C4-2B (cell line): ENCODE measurements at regions not wholly inside any gene's neighbourhood (a gene's known extent, or its start where the extent isn't known, plus 50 kb on each side); places are given as distances from the start of the nearest gene placed in this dataset.

Experiments used
- CTCF ChIP-seq: fragments of 450-650 bp; conservative IDR thresholded peaks from 2 replicates; pipeline ENCODE4 v1.5.1; 2017; ENCODE audit warnings: mild to moderate bottlenecking
- ZFX ChIP-seq: fragments of 450-650 bp; IDR thresholded peaks from 2 replicates; pipeline ENCODE4 v1.6.1; 2017

DNA sequence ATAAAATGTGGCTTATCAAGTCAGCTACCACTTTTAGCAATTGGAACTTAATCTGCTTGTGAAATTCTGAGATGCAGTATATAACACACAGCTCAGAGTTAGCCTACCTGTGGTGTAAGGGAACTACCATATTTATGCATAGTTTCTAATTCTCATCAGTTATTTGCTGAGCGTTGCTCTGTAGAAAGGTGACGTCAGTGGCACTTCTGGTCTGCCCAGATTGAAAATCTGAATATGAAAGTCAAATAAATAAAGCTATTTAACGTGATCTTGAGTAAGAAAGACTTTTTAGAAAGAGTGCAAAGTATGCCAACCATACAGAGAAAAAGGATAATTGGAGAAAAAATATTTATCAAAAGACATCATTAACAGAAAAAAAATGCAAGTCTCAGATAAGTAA is 938.9 kb upstream of the NOVA1 start:
- no peak for TF ChIP-seq CTCF
- no peak for TF ChIP-seq ZFX
